GM13976 (cell line): ENCODE measurements at regions not wholly inside any gene's neighbourhood (a gene's known extent, or its start where the extent isn't known, plus 50 kb on each side); places are given as distances from the start of the nearest gene placed in this dataset.

ENCODE experiments used
- DNase-seq: peaks from one replicate; pipeline ENCODE4 v3.0.0; 2012; ENCODE audit warnings: low spot score
- CTCF ChIP-seq: IDR thresholded peaks from 2 replicates; pipeline ENCODE4 v1.5.1; 2012; ENCODE audit warnings: borderline replicate concordance, mild to moderate bottlenecking; ENCODE audit not compliant: insufficient read depth; ENCODE audit errors: extremely low read depth, missing control alignments, control extremely low read depth
- in situ Hi-C: fragments of 300-500 bp; cut with MboI; formaldehyde crosslinking; loops from one replicate; pipeline ENCODE4 v1.12.0; 2022; ENCODE audit warnings: low sequenced_read_pairs, mixed read lengths, inconsistent platforms; ENCODE audit not compliant: unreplicated experiment

DNA sequence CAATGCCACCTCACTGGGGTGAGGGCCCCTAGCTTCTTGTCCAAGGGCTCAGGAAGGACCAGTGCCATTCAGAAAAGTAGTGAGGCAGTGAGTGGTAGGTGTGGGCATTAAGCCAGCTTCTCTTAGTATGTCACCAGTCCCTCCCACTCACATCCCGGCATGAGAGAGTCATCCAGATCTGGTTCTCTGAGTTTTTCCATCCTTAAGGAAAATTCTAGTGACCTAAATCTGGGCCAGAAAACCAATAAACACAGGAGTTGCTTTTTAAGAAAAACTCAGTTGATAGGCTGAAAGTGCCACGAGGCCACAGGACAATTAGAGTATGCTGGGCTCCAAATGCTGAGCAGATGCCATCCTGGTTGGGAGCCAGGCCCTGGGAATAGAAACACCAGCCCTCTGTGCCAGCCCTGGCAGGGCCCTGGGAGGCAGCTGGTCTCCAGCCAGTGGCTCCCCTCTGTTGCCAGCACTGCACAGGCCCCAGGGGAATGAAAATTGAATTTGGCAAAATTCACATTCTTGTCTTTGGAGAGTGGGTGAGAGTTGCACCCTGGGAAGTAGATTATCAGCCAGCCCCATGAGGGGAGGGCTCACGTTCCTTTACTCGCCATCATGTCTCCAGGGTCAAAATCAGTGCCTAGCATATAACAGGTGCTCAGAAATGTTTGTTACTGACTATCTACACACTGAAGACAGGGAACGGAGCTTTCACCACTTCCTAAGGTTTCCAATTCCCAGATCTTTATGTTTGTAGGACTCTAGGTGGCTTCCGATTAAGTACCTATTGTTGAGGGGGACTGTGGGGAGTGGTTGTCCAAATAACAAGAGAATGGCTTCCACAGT, 52.8 kb downstream of the FAM43A start:
- no peak for DNase-seq
- in situ Hi-C loops, result no loop called here

GRCh38 chr3:194739498-194740284, 54.0 kb downstream of the FAM43A start:
- no peak for TF ChIP-seq CTCF
- in situ Hi-C loops, result no loop called here
- DNase-seq, result no peak

More for the DNA sequence above, 52.8 kb downstream of the FAM43A start:
- TF ChIP-seq CTCF, result no peak

DNA sequence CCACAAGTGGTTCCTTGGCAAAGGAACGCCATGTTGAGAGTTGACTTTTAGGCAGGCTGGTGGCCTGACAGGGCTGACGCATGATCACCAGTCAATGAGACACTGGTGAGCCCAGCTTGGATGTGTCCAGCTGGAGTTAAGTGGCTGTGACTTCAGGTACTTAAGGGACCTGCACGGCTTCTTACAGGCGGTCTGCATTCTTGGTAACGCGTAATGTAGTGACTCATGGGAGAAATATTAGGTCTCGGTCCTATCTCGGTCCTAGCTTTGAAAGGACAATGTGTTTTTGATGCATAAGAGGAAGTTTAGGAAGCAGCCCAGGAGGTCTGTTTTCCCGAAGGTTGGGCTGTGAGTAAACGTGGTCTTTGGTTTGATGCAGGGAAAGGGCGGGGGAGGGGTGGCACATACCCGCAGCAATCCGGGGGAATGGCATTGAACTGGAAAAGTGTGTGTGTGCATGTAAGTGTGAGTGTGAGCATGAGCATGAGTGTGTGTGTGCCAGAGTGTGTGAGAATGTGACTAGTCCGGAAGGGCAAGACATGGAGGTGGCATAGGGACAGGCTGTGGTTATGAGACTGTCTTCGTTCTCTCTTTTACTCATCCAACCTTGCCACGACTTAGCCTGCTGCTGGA, 55.3 kb downstream of the FAM43A start:
- no peak for TF ChIP-seq CTCF
- in situ Hi-C loops, result no loop called here
- DNase-seq, result no peak

- in situ Hi-C loops, result no loop called here
- DNase-seq, result no peak
Measured at GRCh38 chr3:194741916-194742315, 56.2 kb downstream of the FAM43A start.

DNA sequence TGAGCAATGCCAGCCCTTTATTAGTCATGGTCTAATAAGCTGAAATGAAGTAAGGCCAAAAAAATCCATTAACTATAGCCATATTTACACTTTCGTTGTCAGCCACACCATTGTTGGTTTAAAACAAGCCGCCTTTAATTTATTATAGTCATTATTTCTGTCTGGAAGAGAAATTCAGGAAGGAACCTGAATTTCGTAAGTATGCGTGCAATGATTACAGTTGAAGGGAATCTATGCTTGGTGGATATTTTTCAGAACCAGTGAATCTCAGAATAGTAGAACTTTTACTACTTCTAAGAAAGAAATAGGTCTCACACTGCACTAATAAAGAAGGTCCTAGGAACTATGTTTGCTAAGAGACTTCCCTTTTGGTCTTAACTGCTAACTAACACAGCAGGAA, 59.1 kb downstream of the FAM43A start:
- no peak for TF ChIP-seq CTCF
- no peak for DNase-seq
- in situ Hi-C loops, result no loop called here

More at GRCh38 chr3:194741916-194742315, 56.2 kb downstream of the FAM43A start:
- no peak for TF ChIP-seq CTCF

DNA sequence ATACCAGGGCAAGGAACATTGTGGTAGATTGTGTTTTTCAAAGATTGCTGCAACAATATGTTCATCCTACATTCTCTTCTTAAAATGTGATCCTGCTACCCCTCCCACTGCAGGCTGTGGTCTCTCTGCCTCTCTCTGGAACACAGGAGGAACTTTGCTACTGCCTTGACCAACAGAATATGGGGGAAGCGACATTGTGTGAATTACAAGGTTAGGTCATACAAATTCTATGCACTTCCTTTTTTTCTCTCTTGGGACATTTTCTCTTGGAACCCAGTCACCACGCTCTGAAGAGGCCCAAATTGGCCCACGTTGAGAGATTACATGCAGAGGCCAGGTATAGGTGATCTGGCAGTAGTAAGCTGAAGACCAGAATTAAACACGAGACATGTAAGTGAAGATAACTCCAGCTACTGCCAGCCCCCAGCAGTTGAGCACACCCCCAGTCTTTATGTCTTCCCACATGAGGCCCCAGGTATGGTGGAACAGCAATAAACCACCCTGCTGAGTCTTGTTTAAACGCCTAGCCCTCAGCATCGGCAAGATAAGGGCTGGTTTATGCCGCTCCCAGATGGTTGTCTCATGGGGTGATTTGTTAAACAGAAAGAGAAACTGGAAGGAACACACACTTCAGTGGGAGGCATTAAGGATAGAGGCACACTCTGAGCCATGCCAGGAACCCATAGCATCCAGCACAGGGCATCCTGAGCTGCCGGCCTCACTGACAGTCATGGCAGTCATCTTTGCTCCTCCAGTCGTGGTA, 59.9 kb downstream of the FAM43A start:
- in situ Hi-C loops, result no loop called here
- no peak for TF ChIP-seq CTCF
- no peak for DNase-seq
